ENCODE measurements at regions not wholly inside any gene's neighbourhood (a gene's known extent, or its start where the extent isn't known, plus 50 kb on each side); places are given as distances from the start of the nearest gene placed in this dataset.
"Not testable (repeated sequence)": the region's sequence is repeated elsewhere in the genome, so short reads cannot be mapped to it uniquely, and the experiment has no call there.

DNA sequence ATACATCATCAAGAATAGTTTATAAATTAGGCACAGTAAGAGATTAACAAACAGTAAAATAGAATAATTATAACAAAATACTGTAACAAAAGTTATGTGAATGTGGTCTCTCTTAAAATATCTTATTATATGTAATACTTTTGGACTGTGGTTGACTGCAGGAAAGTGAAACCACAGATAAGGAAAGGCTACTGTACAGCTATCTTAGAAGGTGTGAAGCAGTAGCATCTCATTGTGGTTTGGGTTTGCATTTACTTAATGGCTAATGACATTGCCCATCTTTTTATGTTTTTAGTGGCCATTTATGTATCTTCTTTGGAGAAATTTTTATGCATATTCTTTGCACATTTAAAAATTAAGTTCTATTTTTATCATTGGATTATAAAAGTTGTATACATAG, 296.4 kb upstream of the MAGI2 start:
- intact Hi-C loops (cut with micrococcal nuclease; ENCODE audit: unreplicated experiment), result no loop called here
- H3K9me3 Mint-ChIP-seq (ENCODE audit: unreplicated experiment), result peaks cover 24% of the 10 kb centered on the region

GRCh38 chr7:79741684-79742083, 288.2 kb upstream of the MAGI2 start:
- no peak overlapping the region for H3K4me3 Mint-ChIP-seq (ENCODE audit: unreplicated experiment)
- H3K27ac Mint-ChIP-seq (ENCODE audit: unreplicated experiment), result no peak overlapping the region
- H3K36me3 Mint-ChIP-seq (ENCODE audit: insufficient read depth, unreplicated experiment), result no peaks in the 10 kb centered on the region
- no peaks in the 10 kb centered on the region for H3K4me1 Mint-ChIP-seq (ENCODE audit: low read depth, unreplicated experiment)
- TF ChIP-seq, protein P1, sequence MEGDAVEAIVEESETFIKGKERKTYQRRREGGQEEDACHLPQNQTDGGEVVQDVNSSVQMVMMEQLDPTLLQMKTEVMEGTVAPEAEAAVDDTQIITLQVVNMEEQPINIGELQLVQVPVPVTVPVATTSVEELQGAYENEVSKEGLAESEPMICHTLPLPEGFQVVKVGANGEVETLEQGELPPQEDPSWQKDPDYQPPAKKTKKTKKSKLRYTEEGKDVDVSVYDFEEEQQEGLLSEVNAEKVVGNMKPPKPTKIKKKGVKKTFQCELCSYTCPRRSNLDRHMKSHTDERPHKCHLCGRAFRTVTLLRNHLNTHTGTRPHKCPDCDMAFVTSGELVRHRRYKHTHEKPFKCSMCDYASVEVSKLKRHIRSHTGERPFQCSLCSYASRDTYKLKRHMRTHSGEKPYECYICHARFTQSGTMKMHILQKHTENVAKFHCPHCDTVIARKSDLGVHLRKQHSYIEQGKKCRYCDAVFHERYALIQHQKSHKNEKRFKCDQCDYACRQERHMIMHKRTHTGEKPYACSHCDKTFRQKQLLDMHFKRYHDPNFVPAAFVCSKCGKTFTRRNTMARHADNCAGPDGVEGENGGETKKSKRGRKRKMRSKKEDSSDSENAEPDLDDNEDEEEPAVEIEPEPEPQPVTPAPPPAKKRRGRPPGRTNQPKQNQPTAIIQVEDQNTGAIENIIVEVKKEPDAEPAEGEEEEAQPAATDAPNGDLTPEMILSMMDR (IDR thresholded peaks at IDR 0.05; ENCODE audit: insufficient read depth in 1 of 2, low read depth in 1 of 2, low read length in 1 of 2, severe bottlenecking in 1 of 2, unreplicated experiment in 1 of 2), result peak; percentile 46 to 61
- no peaks in the 10 kb centered on the region for H3K27me3 Mint-ChIP-seq (ENCODE audit: insufficient read depth, unreplicated experiment)
- Histone ChIP-seq H3K9me3 (no peaks in the 10 kb centered on the region), H3K36me3 (ENCODE audit: control insufficient read depth, insufficient read depth, low read length) (no peaks in the 10 kb centered on the region), H3K4me1 (no peaks in the 10 kb centered on the region), H3K4me3 (ENCODE audit: low read depth, low read length) (no peak overlapping the region), H3K27me3 (replicated peaks; ENCODE audit: control insufficient read depth, insufficient read depth, low read length) (no peaks in the 10 kb centered on the region)
- ChIA-PET POLR2A (no interaction called here), CTCF (interaction anchor here (0.6 to 1.2 kb wide), 2 partner anchors 434 to 444 kb away, joined by 3 to 22 read pairs; no protein-coding TSS in a partner anchor)
- DNase-seq, result no peak
- intact Hi-C loops (cut with micrococcal nuclease; ENCODE audit: unreplicated experiment), result loop anchor here (1.0 kb wide), 3 partner anchors 399 to 469 kb away; no protein-coding TSS in a partner anchor
- no TSS peak for BruUV-seq (replicated peaks)
- H3K9me3 Mint-ChIP-seq (ENCODE audit: unreplicated experiment), result no peaks in the 10 kb centered on the region

More for the DNA sequence above, 296.4 kb upstream of the MAGI2 start:
- TF ChIP-seq, protein P1 (IDR thresholded peaks at IDR 0.05; ENCODE audit: insufficient read depth in 1 of 2, low read depth in 1 of 2, low read length in 1 of 2, severe bottlenecking in 1 of 2, unreplicated experiment in 1 of 2), result no peak
- BruUV-seq (replicated peaks), result no TSS peak
- no peak for DNase-seq
- Mint-ChIP-seq H3K4me3 (ENCODE audit: unreplicated experiment) (no peak overlapping the region), H3K36me3 (ENCODE audit: insufficient read depth, unreplicated experiment) (no peaks in the 10 kb centered on the region), H3K4me1 (ENCODE audit: low read depth, unreplicated experiment) (no peaks in the 10 kb centered on the region), H3K27me3 (ENCODE audit: insufficient read depth, unreplicated experiment) (peaks cover under 1% of the 10 kb centered on the region), H3K27ac (ENCODE audit: unreplicated experiment) (no peak overlapping the region)
- no peak overlapping the region for H3K4me3 ChIP-seq (ENCODE audit: low read depth, low read length)
- H3K36me3 ChIP-seq (ENCODE audit: control insufficient read depth, insufficient read depth, low read length), result no peaks in the 10 kb centered on the region
- H3K4me1 ChIP-seq, result no peaks in the 10 kb centered on the region
- H3K27me3 ChIP-seq (replicated peaks; ENCODE audit: control insufficient read depth, insufficient read depth, low read length), result no peaks in the 10 kb centered on the region
- H3K9me3 ChIP-seq, result no peaks in the 10 kb centered on the region
- ChIA-PET POLR2A (no interaction called here), CTCF (no interaction called here)

DNA sequence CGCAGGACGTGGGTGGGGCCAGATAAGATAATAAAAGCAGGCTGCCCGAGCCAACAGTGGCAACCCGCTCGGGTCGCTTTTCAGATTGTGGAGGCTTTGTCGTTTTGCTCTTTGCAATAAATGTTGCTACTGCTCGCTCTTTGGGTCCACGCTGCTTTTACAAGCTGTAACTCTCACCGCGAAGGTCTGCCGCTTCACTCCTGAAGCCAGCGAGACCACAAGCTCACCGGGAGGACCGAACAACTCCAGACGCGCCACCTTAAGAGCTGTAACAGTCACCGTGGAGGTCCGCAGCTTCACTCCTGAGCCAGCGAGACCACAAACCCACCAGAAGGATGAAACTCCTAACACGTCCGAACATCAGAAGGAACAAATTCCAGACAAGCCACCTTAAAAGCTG, 286.6 kb upstream of the MAGI2 start:
- no TSS peak for BruUV-seq (replicated peaks)
- Mint-ChIP-seq H3K36me3 (ENCODE audit: insufficient read depth, unreplicated experiment) (no peaks in the 10 kb centered on the region), H3K4me1 (ENCODE audit: low read depth, unreplicated experiment) (no peaks in the 10 kb centered on the region), H3K4me3 (ENCODE audit: unreplicated experiment) (no peak overlapping the region), H3K27me3 (ENCODE audit: insufficient read depth, unreplicated experiment) (no peaks in the 10 kb centered on the region), H3K27ac (ENCODE audit: unreplicated experiment) (no peak overlapping the region), H3K9me3 (ENCODE audit: unreplicated experiment) (no peaks in the 10 kb centered on the region)
- intact Hi-C loops (cut with micrococcal nuclease; ENCODE audit: unreplicated experiment), result no loop called here
- Histone ChIP-seq H3K4me3 (ENCODE audit: low read depth, low read length) (no peak overlapping the region), H3K36me3 (ENCODE audit: control insufficient read depth, insufficient read depth, low read length) (no peaks in the 10 kb centered on the region), H3K9me3 (no peaks in the 10 kb centered on the region), H3K27me3 (replicated peaks; ENCODE audit: control insufficient read depth, insufficient read depth, low read length) (no peaks in the 10 kb centered on the region), H3K4me1 (no peaks in the 10 kb centered on the region)
- POLR2A ChIA-PET, result no interaction called here
- CTCF ChIA-PET, result no interaction called here
- TF ChIP-seq, protein P1 (IDR thresholded peaks at IDR 0.05; ENCODE audit: insufficient read depth in 1 of 2, low read depth in 1 of 2, low read length in 1 of 2, severe bottlenecking in 1 of 2, unreplicated experiment in 1 of 2), result no peak
- DNase-seq, result no peak

DNA sequence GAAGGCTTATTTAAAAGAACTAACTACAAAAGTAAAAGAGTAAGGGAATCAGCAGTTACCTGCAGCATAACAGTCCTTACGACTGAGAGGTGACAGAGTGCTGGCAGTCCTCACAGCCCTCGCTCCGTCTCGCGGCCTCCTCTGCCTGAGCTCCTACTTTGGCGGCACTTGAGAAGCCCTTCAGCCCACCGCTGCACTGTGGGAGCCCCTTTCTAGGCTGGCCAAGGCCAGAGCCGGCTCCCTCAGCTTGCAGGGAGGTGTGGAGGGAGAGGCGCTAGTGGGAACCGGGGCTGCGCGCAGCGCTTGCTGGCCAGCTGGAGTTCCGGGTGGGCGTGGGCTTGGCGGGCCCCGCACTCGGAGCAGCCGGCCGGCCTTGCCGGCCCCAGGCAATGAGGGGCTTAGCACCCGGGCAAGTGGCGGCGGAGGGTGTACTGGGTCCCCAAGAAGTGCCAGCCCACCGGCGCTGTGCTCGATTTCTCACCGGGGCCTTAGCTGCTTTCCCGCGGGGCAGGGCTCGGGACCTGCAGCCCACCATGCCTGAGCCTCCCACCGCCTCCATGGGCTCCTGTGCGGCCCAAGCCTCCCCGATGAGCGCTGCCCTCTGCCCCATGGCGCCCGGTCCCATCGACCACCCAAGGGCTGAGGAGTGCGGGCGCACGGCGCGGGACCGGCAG, 285.7 kb upstream of the MAGI2 start:
- intact Hi-C loops (cut with micrococcal nuclease; ENCODE audit: unreplicated experiment); DNase-seq; H3K27ac Mint-ChIP-seq (ENCODE audit: unreplicated experiment); H3K9me3 Mint-ChIP-seq (ENCODE audit: unreplicated experiment); H3K27me3 Mint-ChIP-seq (ENCODE audit: insufficient read depth, unreplicated experiment); H3K9me3 ChIP-seq; H3K4me1 ChIP-seq; H3K4me3 Mint-ChIP-seq (ENCODE audit: unreplicated experiment); BruUV-seq (replicated peaks); H3K36me3 ChIP-seq (ENCODE audit: control insufficient read depth, insufficient read depth, low read length); H3K36me3 Mint-ChIP-seq (ENCODE audit: insufficient read depth, unreplicated experiment); H3K4me1 Mint-ChIP-seq (ENCODE audit: low read depth, unreplicated experiment); H3K27me3 ChIP-seq (replicated peaks; ENCODE audit: control insufficient read depth, insufficient read depth, low read length); POLR2A ChIA-PET; H3K4me3 ChIP-seq (ENCODE audit: low read depth, low read length); CTCF ChIA-PET: not testable (repeated sequence)
